ENCODE measurements at regions not wholly inside any gene's neighbourhood (a gene's known extent, or its start where the extent isn't known, plus 50 kb on each side); places are given as distances from the start of the nearest gene placed in this dataset.

DNA sequence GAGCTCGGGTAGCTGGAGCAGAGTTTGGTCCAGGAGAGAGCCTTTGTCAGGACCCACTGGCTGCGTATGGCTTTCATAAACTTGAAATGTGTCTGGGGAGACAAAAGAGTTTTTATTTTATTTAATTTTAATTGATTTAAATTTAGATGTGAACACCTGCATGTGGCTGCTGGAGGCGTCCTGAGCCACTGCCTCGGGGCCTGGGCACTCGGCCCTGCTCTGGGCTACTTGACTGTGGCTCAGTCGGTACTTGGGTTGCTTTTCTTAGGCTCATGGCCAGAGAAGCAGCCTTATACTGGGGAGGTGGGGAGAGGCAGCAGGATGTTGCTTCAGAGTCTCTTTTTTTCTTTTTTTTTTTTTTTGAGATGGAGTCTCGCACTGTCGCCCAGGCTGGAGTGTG is 661.8 kb upstream of the HS6ST1 start:
- no peak for DNase-seq (ENCODE audit: low spot score)

- DNase-seq (ENCODE audit: low spot score), result no peak
These were observed 662.7 kb upstream of the HS6ST1 start for GRCh38 chr2:128981353-128981752.

- DNase-seq (ENCODE audit: low spot score), result no peak
These were observed 663.3 kb upstream of the HS6ST1 start for GRCh38 chr2:128982001-128982400.

DNA sequence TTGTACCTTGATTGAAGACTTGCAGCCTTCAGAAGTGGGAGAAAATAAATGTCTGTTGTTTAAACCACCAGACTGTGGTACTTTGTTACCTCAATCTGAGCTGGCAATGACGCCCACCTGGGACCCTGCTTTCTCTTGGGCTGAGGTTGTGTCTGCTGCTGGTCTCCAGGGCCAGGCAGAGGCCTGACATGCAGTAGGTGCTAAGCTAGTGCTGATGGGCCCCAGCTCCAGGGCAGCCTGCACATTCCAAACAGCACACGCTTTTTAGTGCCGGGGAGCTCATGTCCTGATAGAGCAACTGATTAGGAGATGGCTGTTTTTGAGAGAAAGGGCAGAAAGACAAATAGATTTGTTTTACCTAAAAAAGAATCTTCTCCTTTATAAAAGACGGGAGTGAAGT is 664.0 kb upstream of the HS6ST1 start:
- no peak for DNase-seq (ENCODE audit: low spot score)

- DNase-seq (ENCODE audit: low spot score), result no peak
These were observed 664.4 kb upstream of the HS6ST1 start for GRCh38 chr2:128983094-128983493.

- DNase-seq (ENCODE audit: low spot score), result no peak
These were observed 665.4 kb upstream of the HS6ST1 start for GRCh38 chr2:128984081-128984480.

DNA sequence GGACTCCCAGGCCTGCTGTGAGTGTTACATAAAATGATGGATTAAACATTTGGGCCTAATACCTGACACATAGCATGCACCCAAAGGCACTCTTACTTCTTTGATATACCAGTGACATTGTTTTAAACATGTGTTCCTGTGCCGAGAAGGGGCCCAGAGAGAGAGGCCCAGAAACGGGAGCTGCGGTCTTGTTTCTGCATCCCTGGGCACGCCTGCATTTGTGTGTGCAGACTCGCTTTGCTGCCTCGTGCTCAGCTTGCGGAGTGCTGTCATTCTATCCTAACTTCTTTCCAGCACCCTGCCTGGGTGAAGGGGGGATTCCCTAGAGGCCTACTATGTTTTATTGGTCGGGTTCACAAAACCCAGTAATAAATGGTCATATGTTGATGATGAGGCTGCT is 666.2 kb upstream of the HS6ST1 start:
- DNase-seq (ENCODE audit: low spot score), result no peak

DNA sequence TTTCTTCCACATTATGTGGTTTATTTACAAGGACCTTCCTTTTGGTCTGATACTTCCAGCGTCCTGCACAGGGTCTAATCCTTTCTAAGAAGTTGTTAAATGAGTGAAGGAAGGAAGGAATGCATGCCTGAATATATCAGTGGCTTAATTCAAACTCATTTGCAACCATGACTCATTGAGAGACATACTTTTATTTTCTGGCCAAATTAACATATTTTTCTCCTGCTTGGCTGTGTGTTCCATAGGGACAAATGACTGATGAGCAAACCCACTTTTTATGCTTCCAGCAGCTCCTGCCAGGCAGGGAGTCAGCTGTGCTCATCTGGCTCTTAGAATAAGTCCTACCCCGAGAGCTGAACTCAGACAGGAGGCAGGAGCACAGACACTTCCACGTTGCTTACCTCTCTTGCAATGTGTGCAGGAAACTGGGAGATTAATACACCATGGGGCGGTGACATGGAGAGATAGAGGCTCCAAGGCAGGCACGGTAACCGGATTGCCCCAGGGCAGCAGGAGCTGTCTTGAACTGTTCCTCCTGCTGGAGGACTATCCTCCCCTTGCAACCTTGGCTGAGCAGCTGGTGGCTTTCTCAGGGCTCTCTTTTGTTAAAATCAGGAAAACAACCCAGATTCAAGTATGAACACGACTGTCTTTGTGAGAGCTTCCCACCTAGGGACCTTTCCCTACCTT is 667.5 kb upstream of the HS6ST1 start:
- no peak for DNase-seq (ENCODE audit: low spot score)

- DNase-seq (ENCODE audit: low spot score), result no peak
These were observed 668.2 kb upstream of the HS6ST1 start for GRCh38 chr2:128986867-128987268.

DNA sequence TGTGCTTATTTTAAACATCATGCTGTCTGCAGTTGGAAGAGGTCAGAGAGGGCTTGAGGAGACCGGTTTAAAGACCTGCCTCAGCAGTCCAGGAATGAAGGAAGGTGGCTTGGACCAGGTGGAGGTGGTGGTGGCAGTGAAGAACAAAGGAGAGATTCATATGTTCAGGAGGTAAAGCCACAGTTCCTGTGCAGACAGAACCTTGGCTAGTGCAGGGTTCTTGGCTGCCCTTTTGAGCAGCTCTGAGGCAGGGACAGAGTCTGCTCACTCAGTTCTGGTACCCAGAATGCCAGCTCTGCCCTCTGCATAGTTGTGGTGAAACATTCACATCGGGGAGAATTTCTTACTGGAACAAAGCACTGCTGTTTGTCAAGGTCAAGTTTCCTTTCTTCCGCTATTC is 669.7 kb upstream of the HS6ST1 start:
- DNase-seq (ENCODE audit: low spot score), result no peak

DNA sequence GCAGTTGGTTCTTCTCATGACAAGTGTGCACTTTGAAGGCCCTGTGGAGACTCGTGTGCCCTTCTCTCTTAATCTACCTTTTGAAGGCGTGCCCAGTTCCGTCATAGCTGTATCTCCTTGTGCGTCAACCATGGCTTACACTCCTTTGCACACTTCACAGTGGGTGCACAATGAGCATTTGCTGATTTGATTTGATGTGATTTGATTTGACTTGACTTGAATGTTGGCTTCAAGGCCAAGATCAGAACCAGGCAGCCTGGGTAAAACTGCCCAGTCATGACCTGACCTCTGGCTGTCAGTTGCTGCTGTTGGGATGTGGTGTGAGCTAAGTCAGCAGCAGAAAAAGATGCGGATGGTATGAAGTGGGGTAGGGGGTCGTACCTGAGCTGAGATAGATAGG is 670.3 kb upstream of the HS6ST1 start:
- DNase-seq (ENCODE audit: low spot score), result no peak

GRCh38 chr2:128995086-128995485 is 676.4 kb upstream of the HS6ST1 start:
- DNase-seq (ENCODE audit: low spot score), result no peak

- DNase-seq (ENCODE audit: low spot score), result no peak
These were observed 677.4 kb upstream of the HS6ST1 start for GRCh38 chr2:128996078-128996477.

- no peak for DNase-seq (ENCODE audit: low spot score)
These were observed 678.6 kb upstream of the HS6ST1 start for GRCh38 chr2:128997166-128997866.

- DNase-seq (ENCODE audit: low spot score), result no peak
These were observed 683.3 kb upstream of the HS6ST1 start for GRCh38 chr2:129001926-129002325.

GRCh38 chr2:129002751-129003150 is 684.1 kb upstream of the HS6ST1 start:
- DNase-seq (ENCODE audit: low spot score), result no peak

DNA sequence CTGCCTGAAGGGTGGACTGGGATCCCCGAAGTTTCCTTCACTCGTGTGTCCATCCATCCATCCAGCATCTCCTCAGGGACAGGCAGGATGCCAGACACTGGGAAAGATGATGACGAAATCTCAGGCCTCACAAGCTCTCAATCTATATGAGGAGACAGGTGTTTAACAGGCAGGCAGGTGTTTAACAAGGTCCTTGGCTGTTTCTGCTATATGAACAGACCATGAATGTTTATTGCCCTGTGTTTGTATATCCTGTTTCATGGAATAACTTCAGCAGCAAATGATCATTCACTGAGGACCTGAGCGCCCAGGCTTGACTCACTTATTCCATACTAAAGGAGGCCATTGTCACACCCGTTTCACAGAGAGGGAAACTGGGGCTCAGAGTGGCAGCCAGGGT is 685.8 kb upstream of the HS6ST1 start:
- DNase-seq (ENCODE audit: low spot score), result no peak

- no peak for DNase-seq (ENCODE audit: low spot score)
These were observed 686.3 kb upstream of the HS6ST1 start for GRCh38 chr2:129004940-129005490.

GRCh38 chr2:129006135-129006886 is 687.6 kb upstream of the HS6ST1 start:
- DNase-seq (ENCODE audit: low spot score), result no peak

- DNase-seq (ENCODE audit: low spot score), result no peak
These were observed 688.2 kb upstream of the HS6ST1 start for GRCh38 chr2:129006901-129007300.

- no peak for DNase-seq (ENCODE audit: low spot score)
These were observed 689.6 kb upstream of the HS6ST1 start for GRCh38 chr2:129008055-129008880.

Measured in putamen (tissue), 1 donor.